ENCODE measurements at regions not wholly inside any gene's neighbourhood (a gene's known extent, or its start where the extent isn't known, plus 50 kb on each side); places are given as distances from the start of the nearest gene placed in this dataset.
"Not testable (repeated sequence)": the region's sequence is repeated elsewhere in the genome, so short reads cannot be mapped to it uniquely, and the experiment has no call there.

DNA sequence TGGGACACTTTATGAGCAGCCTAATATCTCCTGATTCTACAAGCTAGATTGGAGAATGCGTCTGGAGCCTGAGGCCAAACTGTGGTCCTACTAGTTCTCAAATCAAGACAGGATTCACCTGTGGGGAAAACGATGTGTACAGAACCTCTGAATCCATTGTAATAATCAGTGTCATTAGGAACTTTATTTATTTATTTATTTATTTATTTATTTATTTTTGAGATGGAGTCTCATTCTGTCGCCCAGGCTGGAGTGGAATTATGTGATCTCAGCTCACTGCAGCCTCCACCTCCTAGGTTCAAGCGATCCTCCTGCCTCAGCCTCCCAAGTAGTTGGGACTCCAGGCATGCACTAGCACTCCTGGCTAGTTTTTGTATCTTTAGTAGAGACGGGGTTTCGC is 52.6 kb upstream of the KIF26B start:
- DNase-seq = not testable (repeated sequence)

DNA sequence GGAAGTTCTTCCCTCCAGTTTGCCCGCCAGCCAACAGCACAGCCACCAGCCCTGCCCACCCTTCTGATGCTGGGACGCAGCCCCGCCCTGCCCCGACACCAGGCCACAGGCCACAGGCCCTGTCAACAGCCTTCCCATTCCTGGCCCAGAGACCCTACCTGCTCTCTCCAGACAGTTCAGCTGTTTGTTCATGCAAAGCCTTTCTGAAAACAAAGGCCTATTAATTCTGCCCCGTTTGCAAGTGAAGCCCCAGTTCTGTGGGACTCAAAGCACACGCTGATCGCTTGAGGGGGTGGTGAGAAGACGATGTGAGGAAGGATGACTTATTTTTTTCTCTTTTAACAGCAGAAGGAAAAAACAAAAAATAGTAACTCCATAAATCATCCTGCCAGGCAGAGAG is 55.4 kb upstream of the KIF26B start:
- DNase-seq = no peak

DNA sequence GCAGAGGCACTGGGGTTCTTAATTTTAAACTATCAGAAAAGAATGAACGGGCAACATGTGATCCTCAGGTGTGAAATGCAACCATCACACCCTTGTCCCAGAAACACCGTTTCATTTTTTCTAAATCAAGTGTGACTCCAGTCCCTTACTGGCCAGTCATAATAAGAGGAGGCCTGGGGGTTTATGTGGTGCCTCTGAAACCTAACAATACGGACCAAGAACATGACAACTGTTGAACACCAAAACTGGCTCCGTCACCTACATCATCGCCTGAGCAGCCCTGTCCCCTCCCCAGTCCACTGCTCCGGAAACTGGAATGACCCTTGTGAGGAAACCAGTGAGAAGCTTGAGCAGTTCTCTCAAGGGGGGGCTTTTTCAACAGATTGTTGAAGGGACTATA is 55.9 kb upstream of the KIF26B start:
- DNase-seq = no peak

GRCh38 chr1:245096311-245097066 is 58.3 kb upstream of the KIF26B start:
- DNase-seq = no peak

- DNase-seq = no peak
Measured at GRCh38 chr1:245095903-245096302, 58.9 kb upstream of the KIF26B start.

DNA sequence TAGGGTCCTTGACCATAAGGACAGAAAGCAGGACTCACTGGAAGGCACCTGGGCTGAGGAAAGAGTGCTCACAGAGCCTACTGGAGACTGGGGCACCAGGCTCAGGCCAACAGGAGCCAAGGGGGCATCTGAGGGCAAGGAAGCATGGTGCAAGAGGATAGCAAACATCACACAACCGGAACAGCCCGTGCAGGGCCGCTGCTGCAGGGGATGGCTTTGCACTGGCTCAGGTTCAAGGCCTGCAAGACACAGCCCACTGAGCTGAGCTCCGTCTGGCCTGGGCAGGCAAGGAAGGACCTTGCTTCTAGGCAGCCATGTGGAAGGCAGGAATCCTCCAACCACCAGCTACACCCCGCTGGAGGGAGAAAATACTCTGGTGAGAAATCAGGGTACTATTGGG is 59.8 kb upstream of the KIF26B start:
- DNase-seq = no peak

DNA sequence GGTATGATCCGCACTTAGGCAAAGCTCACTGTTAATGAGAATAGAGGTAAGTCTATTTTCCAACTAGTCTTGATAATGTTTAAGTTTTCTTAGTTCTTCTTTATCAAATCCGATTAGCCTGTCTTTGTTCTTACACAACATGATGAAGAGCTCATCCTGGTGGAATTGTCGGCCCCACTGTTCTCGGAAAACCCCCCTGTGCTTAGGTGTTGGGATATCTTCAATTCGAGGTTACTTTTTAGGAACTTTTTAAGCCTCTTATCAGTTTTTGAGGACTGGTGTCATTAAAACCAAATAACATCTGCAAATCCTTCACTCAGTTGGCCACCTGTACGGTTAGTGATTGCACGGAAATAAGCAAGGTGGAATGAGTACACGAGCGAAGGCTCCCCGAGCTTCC is 60.7 kb upstream of the KIF26B start:
- no peak for DNase-seq

DNA sequence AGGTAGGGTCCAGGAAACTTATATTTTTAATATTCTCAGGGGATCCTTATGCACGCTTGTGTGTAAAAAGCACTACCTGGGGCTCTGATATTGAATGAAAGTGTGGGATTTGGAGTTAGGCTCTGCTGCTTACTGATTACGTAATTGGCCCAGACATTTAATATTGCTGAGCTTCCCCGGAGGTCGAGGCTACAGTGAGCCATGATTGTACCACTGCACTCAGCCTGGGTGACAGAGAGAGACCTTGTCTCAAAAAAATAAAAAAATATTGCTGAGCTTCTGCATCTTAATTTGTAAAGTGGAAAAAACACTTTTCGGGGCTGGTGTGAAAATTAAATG is 62.2 kb upstream of the KIF26B start:
- DNase-seq = no peak

- peak; percentile 6 for DNase-seq
Measured at GRCh38 chr1:245091818-245092637, 62.8 kb upstream of the KIF26B start.

- no peak for DNase-seq
Measured at GRCh38 chr1:245091171-245091621, 63.6 kb upstream of the KIF26B start.

DNA sequence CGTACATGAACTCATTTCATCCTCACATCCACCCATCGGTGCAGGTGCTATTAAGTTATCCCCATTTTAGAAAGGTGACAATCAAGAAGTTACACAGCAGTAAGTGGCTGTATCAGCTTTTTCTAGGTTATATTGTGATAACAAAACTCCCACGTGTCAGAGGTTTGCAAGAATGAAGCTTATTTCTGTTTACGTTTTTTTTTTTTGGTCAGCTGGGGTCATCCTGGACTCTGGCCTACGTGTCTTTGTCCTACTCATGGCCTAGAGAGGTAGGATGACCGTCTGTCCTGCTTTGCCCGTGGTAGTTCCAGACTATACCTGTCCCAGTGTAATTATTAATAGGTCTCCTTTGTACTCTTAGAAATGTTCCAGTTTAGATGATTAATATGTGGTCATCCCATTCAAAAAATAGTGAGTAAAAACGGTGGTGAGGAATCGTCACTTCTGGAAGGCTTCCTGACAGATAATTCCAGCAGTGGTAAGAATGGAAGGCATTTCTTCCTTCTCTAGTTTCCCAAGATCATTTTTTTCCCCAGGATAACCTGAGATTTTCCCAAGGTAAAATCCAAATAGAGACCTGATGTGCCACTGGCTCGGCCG is 64.2 kb upstream of the KIF26B start:
- no peak for DNase-seq

- DNase-seq = no peak
Measured at GRCh38 chr1:245087723-245088122, 67.1 kb upstream of the KIF26B start.

GRCh38 chr1:245086389-245086969 is 68.3 kb upstream of the KIF26B start:
- DNase-seq = no peak

DNA sequence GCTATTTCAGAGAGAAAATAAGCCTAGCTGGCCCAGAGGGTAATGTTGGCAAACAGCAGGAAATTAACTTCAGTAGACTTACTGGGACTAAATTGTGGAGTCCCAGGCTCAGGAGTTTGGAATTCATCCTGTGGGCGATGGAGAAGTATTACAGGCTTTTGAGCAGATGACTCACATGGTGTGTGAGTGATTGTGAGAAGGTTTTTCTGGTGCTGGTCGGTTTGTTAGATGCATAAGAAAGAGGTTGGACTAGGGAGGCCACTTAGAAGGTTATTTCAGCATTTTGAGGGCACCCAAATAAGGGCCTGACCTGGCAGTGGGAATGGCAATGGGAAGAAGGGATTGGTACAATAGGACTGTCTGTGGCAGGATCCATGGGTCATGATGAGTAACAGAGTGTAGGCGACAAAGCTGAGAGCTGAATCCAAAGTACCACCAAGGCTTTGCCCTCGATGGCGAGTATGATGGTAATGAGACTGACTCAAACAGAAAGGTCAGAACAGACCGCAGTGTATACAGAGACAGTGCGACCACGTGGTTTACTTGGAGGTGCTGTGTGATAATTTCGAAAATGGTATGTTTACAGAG is 69.2 kb upstream of the KIF26B start:
- no peak for DNase-seq

DNA sequence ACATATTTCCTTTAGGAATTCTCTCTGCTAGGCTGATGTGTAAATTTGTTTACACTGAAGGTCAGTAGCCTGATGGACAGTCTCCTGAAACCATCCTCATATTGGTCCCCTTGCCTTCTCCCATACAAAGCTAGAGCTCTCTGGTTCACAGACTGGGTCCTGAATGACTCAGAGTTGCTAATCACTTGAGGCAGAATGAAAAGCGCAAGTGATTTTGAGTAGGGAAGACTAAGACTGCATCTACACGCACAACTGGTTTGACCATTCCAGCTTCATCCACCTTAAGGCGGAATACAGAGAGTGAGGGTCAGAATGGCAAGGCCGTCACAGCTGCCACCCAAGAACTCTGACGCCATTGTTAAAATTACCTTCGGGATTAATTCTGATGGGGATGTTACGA is 70.2 kb upstream of the KIF26B start:
- DNase-seq = no peak

DNA sequence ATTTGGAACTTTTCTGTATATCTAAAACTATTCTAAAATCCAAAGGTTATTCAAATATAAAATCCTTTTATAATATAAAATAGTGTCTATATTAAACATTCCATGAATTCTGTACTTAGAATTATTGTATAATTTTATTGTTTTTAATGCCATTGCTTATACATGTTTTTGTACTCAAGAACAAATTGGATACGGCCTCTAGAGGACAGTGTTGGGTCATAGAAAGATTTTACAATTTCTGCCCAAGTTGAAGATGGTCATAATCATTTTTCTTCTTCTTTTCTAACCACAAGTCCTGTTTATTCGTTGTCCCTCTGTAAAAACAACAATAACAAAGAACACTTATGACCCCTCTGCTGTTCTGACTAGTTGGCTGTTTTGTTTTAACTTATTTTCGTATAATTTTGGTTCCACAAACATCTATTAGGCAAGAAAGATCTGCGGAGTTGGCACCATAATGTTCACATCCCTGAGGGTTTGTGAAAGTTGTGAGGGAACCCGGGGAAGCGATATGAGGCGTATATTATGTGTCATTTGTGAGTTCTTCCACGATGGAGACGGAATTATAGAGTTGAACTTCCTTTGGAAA is 75.7 kb upstream of the KIF26B start:
- no peak for DNase-seq

- DNase-seq = no peak
Measured at GRCh38 chr1:245074898-245075297, 79.9 kb upstream of the KIF26B start.

DNA sequence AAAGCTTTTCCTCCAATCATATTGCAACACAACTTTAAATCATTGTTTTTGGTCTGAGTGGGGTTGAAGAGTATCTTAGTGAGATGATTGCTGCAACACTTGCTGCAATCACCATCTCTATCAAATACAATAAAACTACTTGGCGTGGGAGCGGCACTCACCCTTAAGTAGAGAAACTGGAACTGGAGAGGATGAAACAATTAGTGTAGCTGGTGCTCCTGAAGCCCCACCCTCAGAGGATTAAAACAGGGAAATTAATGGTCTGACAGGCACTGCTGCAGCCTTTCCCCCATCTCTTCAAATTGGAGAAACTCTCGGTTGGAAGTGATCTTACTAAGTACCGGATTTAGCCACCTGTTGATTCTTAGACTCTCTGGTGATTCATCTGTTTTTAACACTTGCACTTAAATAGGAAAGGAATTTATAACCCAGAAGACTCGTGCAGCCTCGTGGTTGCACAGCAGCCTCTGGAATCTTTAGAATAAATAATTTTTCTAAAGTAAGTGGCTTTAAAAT is 80.5 kb upstream of the KIF26B start:
- DNase-seq = no peak

- no peak for DNase-seq
Measured at GRCh38 chr1:245070836-245071615, 83.8 kb upstream of the KIF26B start.

DNA sequence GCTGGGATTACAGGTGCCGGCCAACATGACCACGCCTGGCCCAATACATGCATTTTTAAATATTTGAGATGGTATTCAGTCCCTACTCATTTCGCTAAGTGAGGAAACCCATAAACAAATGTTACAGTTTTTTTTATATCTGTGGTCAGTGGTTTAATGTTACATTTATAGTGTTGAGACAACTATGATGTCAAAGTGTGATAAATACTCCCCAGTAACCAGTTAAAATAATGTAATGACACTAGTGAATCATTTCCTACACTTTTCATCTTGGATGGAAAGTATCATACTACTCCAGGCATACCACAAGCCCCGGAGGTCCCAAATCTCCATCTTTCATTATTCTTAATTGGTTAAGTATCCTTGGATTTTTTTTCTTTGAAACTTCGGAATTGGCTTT is 87.5 kb upstream of the KIF26B start:
- DNase-seq = no peak

DNA sequence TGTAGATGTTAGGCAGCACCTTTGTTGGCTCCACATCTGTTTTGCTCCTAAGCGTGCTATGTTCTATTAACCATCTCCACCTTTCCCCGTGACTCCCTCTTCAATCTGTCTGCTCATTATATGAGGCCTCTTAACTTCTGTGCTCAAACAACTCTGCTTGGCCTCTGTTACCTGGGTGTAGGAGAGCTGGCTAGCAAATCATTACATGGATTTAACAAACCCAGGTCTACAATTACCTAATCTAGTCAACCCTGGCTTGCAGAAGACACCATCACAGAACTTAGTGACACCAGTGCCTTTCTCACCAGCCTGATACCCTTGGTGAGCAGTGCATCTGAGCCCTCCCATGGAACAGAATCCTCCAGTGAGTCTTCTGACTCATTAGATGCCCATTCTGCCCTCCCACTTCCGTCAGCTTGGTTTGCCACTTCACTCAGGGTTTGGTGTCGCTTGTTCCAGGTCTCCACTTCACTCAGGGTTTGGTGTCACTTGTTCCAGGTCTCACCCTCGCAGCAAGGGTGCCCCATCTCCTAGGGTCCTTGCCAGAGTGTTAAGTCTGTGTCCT is 92.0 kb upstream of the KIF26B start:
- DNase-seq = no peak
